ENCODE measurements at regions not wholly inside any gene's neighbourhood (a gene's known extent, or its start where the extent isn't known, plus 50 kb on each side); places are given as distances from the start of the nearest gene placed in this dataset.

DNA sequence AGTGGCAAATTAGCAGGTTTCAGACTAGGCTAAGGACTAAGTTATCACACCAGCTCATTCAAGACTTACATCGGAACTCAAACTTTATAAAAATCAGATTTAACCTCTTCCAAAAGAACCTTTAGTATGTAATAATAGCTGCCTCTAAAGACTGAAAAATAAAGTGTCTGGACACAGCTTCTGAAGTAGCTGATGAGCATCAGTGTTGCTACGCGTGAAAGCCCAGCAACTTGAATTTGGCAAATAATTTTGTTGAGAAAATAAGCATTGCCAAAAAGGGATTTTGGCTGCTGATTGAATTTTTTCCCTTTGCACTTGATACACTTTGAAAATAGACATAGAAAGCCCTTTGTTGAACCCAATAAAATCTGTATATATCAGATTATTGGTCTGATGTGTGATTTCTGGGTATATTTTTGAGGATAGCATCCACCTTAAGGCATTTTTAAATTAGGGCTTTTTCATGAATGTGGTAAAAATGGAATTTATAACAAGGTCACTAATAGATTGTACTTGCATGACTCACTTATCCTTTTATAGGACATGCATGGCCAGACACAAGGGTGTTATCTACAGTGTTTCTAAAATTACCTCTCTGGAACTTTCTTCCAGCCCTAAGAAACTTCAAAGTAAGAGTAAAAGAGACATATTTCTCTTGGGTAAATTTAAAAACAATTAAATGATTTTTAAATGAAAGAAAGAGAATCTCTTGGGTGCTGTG lies 350.4 kb downstream of the TENT5A start:
- TF ChIP-seq POLR2AphosphoS5 (IDR thresholded peaks at IDR 0.05; ENCODE audit: low read depth, low read length) = no peak
- no peak for TF ChIP-seq TCF7L2 (IDR thresholded peaks at IDR 0.05; ENCODE audit: low read depth, low read length)
- TF ChIP-seq SIN3A (IDR thresholded peaks at IDR 0.05; ENCODE audit: borderline replicate concordance, insufficient read depth, low read depth, low read length) = no peak
- TF ChIP-seq, protein P1, sequence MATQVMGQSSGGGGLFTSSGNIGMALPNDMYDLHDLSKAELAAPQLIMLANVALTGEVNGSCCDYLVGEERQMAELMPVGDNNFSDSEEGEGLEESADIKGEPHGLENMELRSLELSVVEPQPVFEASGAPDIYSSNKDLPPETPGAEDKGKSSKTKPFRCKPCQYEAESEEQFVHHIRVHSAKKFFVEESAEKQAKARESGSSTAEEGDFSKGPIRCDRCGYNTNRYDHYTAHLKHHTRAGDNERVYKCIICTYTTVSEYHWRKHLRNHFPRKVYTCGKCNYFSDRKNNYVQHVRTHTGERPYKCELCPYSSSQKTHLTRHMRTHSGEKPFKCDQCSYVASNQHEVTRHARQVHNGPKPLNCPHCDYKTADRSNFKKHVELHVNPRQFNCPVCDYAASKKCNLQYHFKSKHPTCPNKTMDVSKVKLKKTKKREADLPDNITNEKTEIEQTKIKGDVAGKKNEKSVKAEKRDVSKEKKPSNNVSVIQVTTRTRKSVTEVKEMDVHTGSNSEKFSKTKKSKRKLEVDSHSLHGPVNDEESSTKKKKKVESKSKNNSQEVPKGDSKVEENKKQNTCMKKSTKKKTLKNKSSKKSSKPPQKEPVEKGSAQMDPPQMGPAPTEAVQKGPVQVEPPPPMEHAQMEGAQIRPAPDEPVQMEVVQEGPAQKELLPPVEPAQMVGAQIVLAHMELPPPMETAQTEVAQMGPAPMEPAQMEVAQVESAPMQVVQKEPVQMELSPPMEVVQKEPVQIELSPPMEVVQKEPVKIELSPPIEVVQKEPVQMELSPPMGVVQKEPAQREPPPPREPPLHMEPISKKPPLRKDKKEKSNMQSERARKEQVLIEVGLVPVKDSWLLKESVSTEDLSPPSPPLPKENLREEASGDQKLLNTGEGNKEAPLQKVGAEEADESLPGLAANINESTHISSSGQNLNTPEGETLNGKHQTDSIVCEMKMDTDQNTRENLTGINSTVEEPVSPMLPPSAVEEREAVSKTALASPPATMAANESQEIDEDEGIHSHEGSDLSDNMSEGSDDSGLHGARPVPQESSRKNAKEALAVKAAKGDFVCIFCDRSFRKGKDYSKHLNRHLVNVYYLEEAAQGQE (IDR thresholded peaks at IDR 0.05; ENCODE audit: insufficient read depth in 1 of 2, low read depth in 2 of 2, low read length in 1 of 2) = no peak
- TF ChIP-seq, protein P2, sequence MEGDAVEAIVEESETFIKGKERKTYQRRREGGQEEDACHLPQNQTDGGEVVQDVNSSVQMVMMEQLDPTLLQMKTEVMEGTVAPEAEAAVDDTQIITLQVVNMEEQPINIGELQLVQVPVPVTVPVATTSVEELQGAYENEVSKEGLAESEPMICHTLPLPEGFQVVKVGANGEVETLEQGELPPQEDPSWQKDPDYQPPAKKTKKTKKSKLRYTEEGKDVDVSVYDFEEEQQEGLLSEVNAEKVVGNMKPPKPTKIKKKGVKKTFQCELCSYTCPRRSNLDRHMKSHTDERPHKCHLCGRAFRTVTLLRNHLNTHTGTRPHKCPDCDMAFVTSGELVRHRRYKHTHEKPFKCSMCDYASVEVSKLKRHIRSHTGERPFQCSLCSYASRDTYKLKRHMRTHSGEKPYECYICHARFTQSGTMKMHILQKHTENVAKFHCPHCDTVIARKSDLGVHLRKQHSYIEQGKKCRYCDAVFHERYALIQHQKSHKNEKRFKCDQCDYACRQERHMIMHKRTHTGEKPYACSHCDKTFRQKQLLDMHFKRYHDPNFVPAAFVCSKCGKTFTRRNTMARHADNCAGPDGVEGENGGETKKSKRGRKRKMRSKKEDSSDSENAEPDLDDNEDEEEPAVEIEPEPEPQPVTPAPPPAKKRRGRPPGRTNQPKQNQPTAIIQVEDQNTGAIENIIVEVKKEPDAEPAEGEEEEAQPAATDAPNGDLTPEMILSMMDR (IDR thresholded peaks at IDR 0.05) = no peak
- Histone ChIP-seq H3K27me3 (ENCODE audit: control insufficient read depth, insufficient read depth, low read length) (no peaks in the 10 kb centered on the region), H3K4me1 (ENCODE audit: control insufficient read depth, insufficient read depth, low read length) (no peaks in the 10 kb centered on the region), H3K27ac (ENCODE audit: low read length) (no peak overlapping the region), H3K4me3 (ENCODE audit: low read depth in 2 of 2, low read length in 2 of 2) (no peak overlapping the region), H3K9me3 (ENCODE audit: control insufficient read depth, insufficient read depth, low read depth, low read length) (no peaks in the 10 kb centered on the region), H3K36me3 (ENCODE audit: control insufficient read depth, insufficient read depth, low read length) (no peaks in the 10 kb centered on the region)
- BruUV-seq (replicated peaks) = no TSS peak
- DNase-seq (ENCODE audit: low read depth, low spot score) (no peak), ATAC-seq (no peak)
- intact Hi-C loops (cut with micrococcal nuclease; ENCODE audit: unreplicated experiment) (no loop called here), in situ Hi-C loops (cut with HindIII; ENCODE audit: low pct_unique_long_range_greater_than_20kb, low sequenced_read_pairs) (no loop called here)
- ChIA-PET CTCF (no interaction called here), POLR2A (no interaction called here)

DNA sequence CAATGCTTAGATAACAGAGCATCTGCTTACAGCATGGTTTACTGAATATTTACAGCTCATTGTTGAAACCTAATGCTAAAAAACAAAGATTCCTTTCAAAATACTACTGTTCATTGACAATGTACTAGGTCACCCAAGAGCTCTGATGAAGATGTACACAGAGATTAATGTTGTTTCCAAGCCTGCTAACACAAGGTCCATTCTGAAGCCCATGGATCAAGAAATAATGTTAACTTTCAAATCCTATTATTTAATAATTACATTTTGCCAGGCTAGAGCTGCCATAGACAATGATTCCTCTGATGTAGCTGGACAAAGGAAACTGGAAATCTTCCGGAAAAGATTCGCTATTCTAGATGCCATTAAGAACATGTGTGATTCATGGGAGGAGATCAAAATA lies 355.6 kb downstream of the TENT5A start:
- intact Hi-C loops (cut with micrococcal nuclease; ENCODE audit: unreplicated experiment) (no loop called here), in situ Hi-C loops (cut with HindIII; ENCODE audit: low pct_unique_long_range_greater_than_20kb, low sequenced_read_pairs) (no loop called here)
- TF ChIP-seq POLR2AphosphoS5 (IDR thresholded peaks at IDR 0.05; ENCODE audit: low read depth, low read length) = no peak
- TF ChIP-seq, protein P1 (IDR thresholded peaks at IDR 0.05; ENCODE audit: insufficient read depth in 1 of 2, low read depth in 2 of 2, low read length in 1 of 2) = no peak
- TF ChIP-seq, protein P2 (IDR thresholded peaks at IDR 0.05) = no peak
- TF ChIP-seq TCF7L2 (IDR thresholded peaks at IDR 0.05; ENCODE audit: low read depth, low read length) = no peak
- TF ChIP-seq SIN3A (IDR thresholded peaks at IDR 0.05; ENCODE audit: borderline replicate concordance, insufficient read depth, low read depth, low read length) = no peak
- Histone ChIP-seq H3K4me1 (ENCODE audit: control insufficient read depth, insufficient read depth, low read length) (no peaks in the 10 kb centered on the region), H3K36me3 (ENCODE audit: control insufficient read depth, insufficient read depth, low read length) (no peaks in the 10 kb centered on the region), H3K27me3 (ENCODE audit: control insufficient read depth, insufficient read depth, low read length) (no peaks in the 10 kb centered on the region), H3K4me3 (ENCODE audit: low read depth in 2 of 2, low read length in 2 of 2) (no peak overlapping the region), H3K27ac (ENCODE audit: low read length) (no peak overlapping the region), H3K9me3 (ENCODE audit: control insufficient read depth, insufficient read depth, low read depth, low read length) (no peaks in the 10 kb centered on the region)
- ChIA-PET POLR2A (no interaction called here), CTCF (no interaction called here)
- DNase-seq (ENCODE audit: low read depth, low spot score) (no peak), ATAC-seq (no peak)
- BruUV-seq (replicated peaks) = no TSS peak
